ENCODE measurements at regions not wholly inside any gene's neighbourhood (a gene's known extent, or its start where the extent isn't known, plus 50 kb on each side); places are given as distances from the start of the nearest gene placed in this dataset.

DNA sequence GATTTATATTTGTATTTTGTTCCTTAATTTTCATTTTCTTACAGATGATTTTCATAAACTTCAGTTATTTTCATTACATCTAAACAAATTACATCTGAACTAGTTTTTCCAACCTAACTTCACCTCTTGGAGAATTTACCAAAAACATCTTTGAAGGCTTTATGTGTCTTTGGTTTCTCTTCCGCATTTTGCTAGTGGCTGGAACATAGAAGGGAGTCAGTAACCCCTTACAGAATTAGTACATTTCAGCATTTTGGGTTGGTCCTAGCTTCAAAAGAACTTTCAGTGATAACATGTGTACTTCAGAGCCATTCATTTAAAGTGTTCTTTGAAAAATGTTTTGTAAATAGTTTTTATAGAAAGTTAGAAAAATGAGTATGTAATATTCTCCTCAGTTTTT, 169.8 kb upstream of the MTPN start:
- no peak overlapping the region for H3K4me3 ChIP-seq (ENCODE audit: low read depth, low read length)
- no peak for DNase-seq (ENCODE audit: low read depth)
- TF ChIP-seq, protein P1, sequence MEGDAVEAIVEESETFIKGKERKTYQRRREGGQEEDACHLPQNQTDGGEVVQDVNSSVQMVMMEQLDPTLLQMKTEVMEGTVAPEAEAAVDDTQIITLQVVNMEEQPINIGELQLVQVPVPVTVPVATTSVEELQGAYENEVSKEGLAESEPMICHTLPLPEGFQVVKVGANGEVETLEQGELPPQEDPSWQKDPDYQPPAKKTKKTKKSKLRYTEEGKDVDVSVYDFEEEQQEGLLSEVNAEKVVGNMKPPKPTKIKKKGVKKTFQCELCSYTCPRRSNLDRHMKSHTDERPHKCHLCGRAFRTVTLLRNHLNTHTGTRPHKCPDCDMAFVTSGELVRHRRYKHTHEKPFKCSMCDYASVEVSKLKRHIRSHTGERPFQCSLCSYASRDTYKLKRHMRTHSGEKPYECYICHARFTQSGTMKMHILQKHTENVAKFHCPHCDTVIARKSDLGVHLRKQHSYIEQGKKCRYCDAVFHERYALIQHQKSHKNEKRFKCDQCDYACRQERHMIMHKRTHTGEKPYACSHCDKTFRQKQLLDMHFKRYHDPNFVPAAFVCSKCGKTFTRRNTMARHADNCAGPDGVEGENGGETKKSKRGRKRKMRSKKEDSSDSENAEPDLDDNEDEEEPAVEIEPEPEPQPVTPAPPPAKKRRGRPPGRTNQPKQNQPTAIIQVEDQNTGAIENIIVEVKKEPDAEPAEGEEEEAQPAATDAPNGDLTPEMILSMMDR (conservative IDR thresholded peaks at IDR 0.05; ENCODE audit: low read depth, low read length): no peak

GRCh38 chr7:136144182-136144581, 167.0 kb upstream of the MTPN start:
- no peak for DNase-seq (ENCODE audit: low read depth)
- TF ChIP-seq, protein P1 (conservative IDR thresholded peaks at IDR 0.05; ENCODE audit: low read depth, low read length): no peak
- H3K4me3 ChIP-seq (ENCODE audit: low read depth, low read length): no peak overlapping the region

DNA sequence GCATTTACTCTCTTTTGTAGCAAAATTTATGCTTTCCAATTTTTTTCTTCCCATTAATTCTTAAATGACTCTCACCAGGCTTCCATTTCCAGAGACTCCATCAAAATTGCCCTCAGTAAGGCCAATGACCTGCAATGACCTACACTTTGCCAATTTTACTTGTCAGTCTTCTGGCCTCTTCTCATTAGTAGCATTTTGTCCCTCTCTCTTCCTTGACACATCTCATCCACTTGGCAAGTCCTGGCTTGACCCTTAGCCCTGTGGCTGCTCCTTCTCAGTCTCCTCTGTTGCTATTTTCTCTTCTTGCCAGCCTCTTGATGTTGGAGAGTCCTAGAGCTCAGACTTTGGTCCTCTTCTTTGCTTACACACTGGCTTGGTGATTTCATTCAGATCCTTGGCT, 166.1 kb upstream of the MTPN start:
- DNase-seq (ENCODE audit: low read depth): no peak
- H3K4me3 ChIP-seq (ENCODE audit: low read depth, low read length): no peak overlapping the region
- TF ChIP-seq, protein P1 (conservative IDR thresholded peaks at IDR 0.05; ENCODE audit: low read depth, low read length): no peak

- H3K4me3 ChIP-seq (ENCODE audit: low read depth, low read length): no peak overlapping the region
- no peak for DNase-seq (ENCODE audit: low read depth)
- TF ChIP-seq, protein P1 (conservative IDR thresholded peaks at IDR 0.05; ENCODE audit: low read depth, low read length): no peak
Measured at GRCh38 chr7:136142583-136142982, 165.4 kb upstream of the MTPN start.

GRCh38 chr7:136140469-136140868, 163.3 kb upstream of the MTPN start:
- H3K4me3 ChIP-seq (ENCODE audit: low read depth, low read length): no peak overlapping the region
- TF ChIP-seq, protein P1 (conservative IDR thresholded peaks at IDR 0.05; ENCODE audit: low read depth, low read length): no peak
- no peak for DNase-seq (ENCODE audit: low read depth)

GRCh38 chr7:136139417-136139816, 162.3 kb upstream of the MTPN start:
- TF ChIP-seq, protein P1 (conservative IDR thresholded peaks at IDR 0.05; ENCODE audit: low read depth, low read length): no peak
- DNase-seq (ENCODE audit: low read depth): no peak
- no peak overlapping the region for H3K4me3 ChIP-seq (ENCODE audit: low read depth, low read length)

GRCh38 chr7:136138991-136139390, 161.8 kb upstream of the MTPN start:
- DNase-seq (ENCODE audit: low read depth): no peak
- H3K4me3 ChIP-seq (ENCODE audit: low read depth, low read length): no peak overlapping the region
- TF ChIP-seq, protein P1 (conservative IDR thresholded peaks at IDR 0.05; ENCODE audit: low read depth, low read length): no peak
